ENCODE measurements at regions not wholly inside any gene's neighbourhood (a gene's known extent, or its start where the extent isn't known, plus 50 kb on each side); places are given as distances from the start of the nearest gene placed in this dataset.

GRCh38 chr5:21219251-21219650 lies 1231.3 kb upstream of the CDH18 start:
- Histone ChIP-seq H3K27ac (no peak overlapping the region), H2AFZ (no peak overlapping the region), H3K4me1 (ENCODE audit: insufficient read depth) (no peaks in the 10 kb centered on the region), H3K4me3 (no peak overlapping the region), H3K9ac (no peak overlapping the region), H3F3A (ENCODE audit: insufficient read depth) (no peaks in the 10 kb centered on the region), H3K9me3 (ENCODE audit: low read depth) (no peaks in the 10 kb centered on the region), H3K79me2 (ENCODE audit: insufficient read depth) (no peaks in the 10 kb centered on the region), H3K4me2 (ENCODE audit: unreplicated experiment) (no peak overlapping the region), H3K9me2 (ENCODE audit: insufficient read depth) (no peaks in the 10 kb centered on the region), H3K36me3 (ENCODE audit: low read depth) (no peaks in the 10 kb centered on the region), H4K20me1 (ENCODE audit: insufficient read depth) (no peaks in the 10 kb centered on the region), H3K27me3 (replicated peaks; ENCODE audit: insufficient read depth) (no peaks in the 10 kb centered on the region)
- TF ChIP-seq EZH2 (IDR thresholded peaks at IDR 0.05; ENCODE audit: insufficient read depth, poor library complexity, severe bottlenecking) (no peak), EZH2phosphoT487 (IDR thresholded peaks at IDR 0.05; ENCODE audit: insufficient read depth, low read depth) (no peak)
- no peak for DNase-seq
- 48 to 59% methylated on average over 1 of the region's 1 CpG for WGBS, 2 experiments (ENCODE audit: low coverage in 1 of 2, low lambda C conversion rate in 2 of 2, missing lambda C conversion rate in 2 of 2)
- in situ Hi-C loops (cut with MboI): no loop called here

GRCh38 chr5:21212026-21212425 lies 1224.0 kb upstream of the CDH18 start:
- Histone ChIP-seq H3F3A (ENCODE audit: insufficient read depth) (no peaks in the 10 kb centered on the region), H3K9me3 (ENCODE audit: low read depth) (no peaks in the 10 kb centered on the region), H3K27ac (no peak overlapping the region), H3K36me3 (ENCODE audit: low read depth) (no peaks in the 10 kb centered on the region), H3K79me2 (ENCODE audit: insufficient read depth) (no peaks in the 10 kb centered on the region), H3K27me3 (replicated peaks; ENCODE audit: insufficient read depth) (no peaks in the 10 kb centered on the region), H3K4me1 (ENCODE audit: insufficient read depth) (no peaks in the 10 kb centered on the region), H3K4me2 (ENCODE audit: unreplicated experiment) (no peak overlapping the region), H2AFZ (no peak overlapping the region), H4K20me1 (ENCODE audit: insufficient read depth) (no peaks in the 10 kb centered on the region), H3K4me3 (no peak overlapping the region), H3K9me2 (ENCODE audit: insufficient read depth) (no peaks in the 10 kb centered on the region), H3K9ac (no peak overlapping the region)
- in situ Hi-C loops (cut with MboI): no loop called here
- 10 to 14% methylated on average over 1 of the region's 1 CpG for WGBS, 2 experiments (ENCODE audit: low coverage in 1 of 2, low lambda C conversion rate in 2 of 2, missing lambda C conversion rate in 2 of 2)
- DNase-seq: no peak
- TF ChIP-seq EZH2 (IDR thresholded peaks at IDR 0.05; ENCODE audit: insufficient read depth, poor library complexity, severe bottlenecking): no peak
- no peak for TF ChIP-seq EZH2phosphoT487 (IDR thresholded peaks at IDR 0.05; ENCODE audit: insufficient read depth, low read depth)

GRCh38 chr5:21209409-21209808 lies 1221.4 kb upstream of the CDH18 start:
- Histone ChIP-seq H3K79me2 (ENCODE audit: insufficient read depth) (no peaks in the 10 kb centered on the region), H3K9ac (no peak overlapping the region), H3K4me1 (ENCODE audit: insufficient read depth) (no peaks in the 10 kb centered on the region), H3K4me2 (ENCODE audit: unreplicated experiment) (no peak overlapping the region), H4K20me1 (ENCODE audit: insufficient read depth) (no peaks in the 10 kb centered on the region), H3K4me3 (no peak overlapping the region), H3K27ac (no peak overlapping the region), H3K36me3 (ENCODE audit: low read depth) (no peaks in the 10 kb centered on the region), H3K9me3 (ENCODE audit: low read depth) (no peaks in the 10 kb centered on the region), H2AFZ (no peak overlapping the region), H3K9me2 (ENCODE audit: insufficient read depth) (no peaks in the 10 kb centered on the region), H3K27me3 (replicated peaks; ENCODE audit: insufficient read depth) (no peaks in the 10 kb centered on the region), H3F3A (ENCODE audit: insufficient read depth) (no peaks in the 10 kb centered on the region)
- DNase-seq: no peak
- in situ Hi-C loops (cut with MboI): no loop called here
- 25% methylated on average over 2 of the region's 2 CpGs for WGBS, 2 experiments (ENCODE audit: low coverage in 1 of 2, low lambda C conversion rate in 2 of 2, missing lambda C conversion rate in 2 of 2)
- TF ChIP-seq EZH2phosphoT487 (IDR thresholded peaks at IDR 0.05; ENCODE audit: insufficient read depth, low read depth): no peak
- TF ChIP-seq EZH2 (IDR thresholded peaks at IDR 0.05; ENCODE audit: insufficient read depth, poor library complexity, severe bottlenecking): no peak

DNA sequence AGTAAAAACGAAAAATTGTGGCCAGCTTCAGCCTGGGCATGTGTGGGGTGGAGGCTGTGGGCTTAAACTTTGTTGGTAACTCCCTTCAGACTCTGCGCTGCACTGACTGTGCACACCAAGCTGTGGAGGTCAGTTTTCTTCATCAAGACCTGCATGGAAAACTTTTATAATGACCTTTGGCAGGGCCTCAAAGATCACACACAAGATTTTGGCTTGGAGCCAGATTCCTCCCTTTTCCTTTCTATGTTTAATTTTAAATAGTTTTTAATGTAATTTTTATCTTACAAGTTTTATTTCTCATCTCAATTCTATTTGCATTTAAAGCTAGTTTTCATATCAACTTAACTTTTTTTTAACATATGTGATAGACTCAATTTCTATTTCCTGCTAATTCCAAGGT lies 1211.1 kb upstream of the CDH18 start:
- Histone ChIP-seq H3K9ac (no peak overlapping the region), H3K27ac (no peak overlapping the region), H3K27me3 (replicated peaks; ENCODE audit: insufficient read depth) (no peaks in the 10 kb centered on the region), H3K79me2 (ENCODE audit: insufficient read depth) (no peaks in the 10 kb centered on the region), H3K36me3 (ENCODE audit: low read depth) (no peaks in the 10 kb centered on the region), H3K9me2 (ENCODE audit: insufficient read depth) (no peaks in the 10 kb centered on the region), H2AFZ (no peak overlapping the region), H3F3A (ENCODE audit: insufficient read depth) (no peaks in the 10 kb centered on the region), H3K4me2 (ENCODE audit: unreplicated experiment) (no peak overlapping the region), H3K4me3 (no peak overlapping the region), H3K4me1 (ENCODE audit: insufficient read depth) (no peaks in the 10 kb centered on the region), H3K9me3 (ENCODE audit: low read depth) (no peaks in the 10 kb centered on the region), H4K20me1 (ENCODE audit: insufficient read depth) (no peaks in the 10 kb centered on the region)
- in situ Hi-C loops (cut with MboI): no loop called here
- 46% methylated on average over 2 of the region's 2 CpGs for WGBS, 2 experiments (ENCODE audit: low coverage in 1 of 2, low lambda C conversion rate in 2 of 2, missing lambda C conversion rate in 2 of 2)
- DNase-seq: no peak
- TF ChIP-seq EZH2phosphoT487 (IDR thresholded peaks at IDR 0.05; ENCODE audit: insufficient read depth, low read depth) (no peak), EZH2 (IDR thresholded peaks at IDR 0.05; ENCODE audit: insufficient read depth, poor library complexity, severe bottlenecking) (no peak)

DNA sequence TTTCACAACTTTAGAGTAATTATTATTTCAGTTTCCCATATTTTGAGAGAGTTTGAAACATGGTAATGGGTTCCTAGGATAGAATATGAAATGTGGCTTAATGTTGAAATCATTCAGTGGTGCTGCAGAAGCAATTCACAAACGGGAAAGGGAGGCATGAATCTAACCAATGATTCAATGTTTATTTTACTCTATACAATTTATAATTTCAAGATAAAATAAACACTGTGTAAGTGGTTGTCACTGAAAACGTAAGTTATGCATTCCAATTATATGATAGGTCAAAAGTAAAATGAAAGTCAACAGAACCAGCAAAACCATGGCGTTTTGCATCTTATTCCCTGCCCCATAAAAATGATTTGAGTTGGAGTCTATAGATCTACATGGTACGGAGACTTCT lies 1207.1 kb upstream of the CDH18 start:
- H3F3A ChIP-seq (ENCODE audit: insufficient read depth): no peaks in the 10 kb centered on the region
- H3K9me3 ChIP-seq (ENCODE audit: low read depth): no peaks in the 10 kb centered on the region
- H3K36me3 ChIP-seq (ENCODE audit: low read depth): no peaks in the 10 kb centered on the region
- no peak for DNase-seq
- H3K27me3 ChIP-seq (replicated peaks; ENCODE audit: insufficient read depth): no peaks in the 10 kb centered on the region
- no peak overlapping the region for H3K4me3 ChIP-seq
- no peak overlapping the region for H3K27ac ChIP-seq
- no peak overlapping the region for H2AFZ ChIP-seq
- no peaks in the 10 kb centered on the region for H3K79me2 ChIP-seq (ENCODE audit: insufficient read depth)
- no peak overlapping the region for H3K4me2 ChIP-seq (ENCODE audit: unreplicated experiment)
- in situ Hi-C loops (cut with MboI): no loop called here
- no peak overlapping the region for H3K9ac ChIP-seq
- WGBS, 2 experiments (ENCODE audit: low coverage in 1 of 2, low lambda C conversion rate in 2 of 2, missing lambda C conversion rate in 2 of 2): 6 to 11% methylated on average over 4 of the region's 4 CpGs
- no peaks in the 10 kb centered on the region for H4K20me1 ChIP-seq (ENCODE audit: insufficient read depth)
- TF ChIP-seq EZH2phosphoT487 (IDR thresholded peaks at IDR 0.05; ENCODE audit: insufficient read depth, low read depth): no peak
- no peak for TF ChIP-seq EZH2 (IDR thresholded peaks at IDR 0.05; ENCODE audit: insufficient read depth, poor library complexity, severe bottlenecking)
- H3K4me1 ChIP-seq (ENCODE audit: insufficient read depth): no peaks in the 10 kb centered on the region
- no peaks in the 10 kb centered on the region for H3K9me2 ChIP-seq (ENCODE audit: insufficient read depth)
